HCT116 (cell line): ENCODE measurements at regions not wholly inside any gene's neighbourhood (a gene's known extent, or its start where the extent isn't known, plus 50 kb on each side); places are given as distances from the start of the nearest gene placed in this dataset.

Experiments used
- ATAC-seq: fragments of 200-7000 bp; cut with Tn5 transposase; 2 replicates; pipeline ENCODE4 v1.9.1; 2020; ENCODE audit warnings: mild to moderate bottlenecking, moderate library complexity
- BruUV-seq: library from RNA; stranded (reverse); fragments of 400-500 nt; replicated peaks from 2 replicates; lab custom pipeline; 2021; lab: Mats Ljungman, UMichigan
- CTCF ChIA-PET: fragments of 300-600 bp; sonication (Branson Sonifier 250); formaldehyde crosslinking; loops from one replicate; lab custom pipeline; 2021; ENCODE audit warnings: antibody characterized with exemption; lab: Charles Lee
- POLR2A ChIA-PET: fragments of 300-600, 350-600 bp; sonication (Branson Sonifier 250); formaldehyde crosslinking; loops from one replicate; lab custom pipeline; 2021; ENCODE audit warnings: antibody characterized with exemption; lab: Charles Lee
- RAD21 ChIA-PET, 2 experiments: fragments of 300-600 bp; sonication (Branson Sonifier 250); formaldehyde crosslinking; loops; one replicate each; lab custom pipeline; 2023; ENCODE audit warnings: low total read pairs in 2 of 2; ENCODE audit not compliant: uncharacterized antibody in 2 of 2, unreplicated experiment in 2 of 2, low non-redundant PET in 1 of 2; lab: Charles Lee
- DNase-seq: peaks from one replicate; pipeline ENCODE4 v3.0.0-alpha.2; 2010; ENCODE audit warnings: low read depth, low spot score
- H2AFZ ChIP-seq: fragments of 200-600 bp; shearing (Covaris generic), sonication (generic); 2 replicates; pipeline ENCODE4 v1.6.1; 2017; ENCODE audit warnings: low read depth, mixed run types, mixed read lengths, antibody characterized with exemption, low read length; ENCODE audit not compliant: poor library complexity, severe bottlenecking
- H3K27ac ChIP-seq: 2 replicates; pipeline ENCODE4 v1.5.1; 2012; ENCODE audit warnings: low read depth, low read length
- H3K27me3 ChIP-seq: fragments of 200-600 bp; sonication (generic); 2 replicates; pipeline ENCODE4 v1.6.1; 2016; ENCODE audit warnings: mixed run types, low read length, mixed read lengths; ENCODE audit not compliant: insufficient read depth
- H3K36me3 ChIP-seq, 2 experiments: fragments of 200-500 bp in 1 of 2; fragments of 200-600 bp in 1 of 2; sonication (Bioruptor generic) in 1 of 2; sonication (generic) in 1 of 2; 2 replicates each; pipeline versions ENCODE4 v1.5.1 to v1.6.1; 2014 to 2016; ENCODE audit warnings: low read length in 2 of 2, inconsistent platforms in 1 of 2, mixed read lengths in 1 of 2, mixed run types in 1 of 2; ENCODE audit not compliant: insufficient read depth in 2 of 2, control insufficient read depth in 1 of 2
- H3K4me1 ChIP-seq, 2 experiments: fragments of 200-600 bp in 1 of 2; sonication (generic) in 1 of 2; 2 replicates each; pipeline versions ENCODE4 v1.5.1 to v1.6.1; 2012 to 2017; ENCODE audit warnings: low read length in 2 of 2, inconsistent platforms in 1 of 2, mild to moderate bottlenecking in 1 of 2, mixed read lengths in 1 of 2, mixed run types in 1 of 2, moderate library complexity in 1 of 2; ENCODE audit not compliant: insufficient read depth in 2 of 2, control insufficient read depth in 1 of 2
- H3K4me2 ChIP-seq: fragments of 200-600 bp; sonication (generic); 2 replicates; pipeline ENCODE4 v1.6.1; 2017; ENCODE audit warnings: mixed run types, low read length, mixed read lengths
- H3K4me3 ChIP-seq, 2 experiments: fragments of 200-600 bp in 1 of 2; sonication (generic) in 1 of 2; replicated peaks in 1 of 2; 2 replicates each; pipeline ENCODE4 v1.5.1; 2011 to 2016; ENCODE audit warnings: low read length in 2 of 2, control low read depth in 1 of 2, low read depth in 1 of 2, mild to moderate bottlenecking in 1 of 2, mixed read lengths in 1 of 2, mixed run types in 1 of 2
- H3K79me2 ChIP-seq: fragments of 200-600 bp; sonication (generic); 2 replicates; pipeline ENCODE4 v1.6.1; 2017; ENCODE audit warnings: mild to moderate bottlenecking, mixed run types, low read length, moderate library complexity, mixed read lengths; ENCODE audit not compliant: insufficient read depth
- H3K9ac ChIP-seq: fragments of 200-600 bp; sonication (generic); 2 replicates; pipeline ENCODE4 v1.6.1; 2016; ENCODE audit warnings: low read length, mixed read lengths
- H3K9me2 ChIP-seq: fragments of 200-600 bp; sonication (generic), shearing (Covaris generic); 2 replicates; pipeline ENCODE4 v1.6.1; 2017; ENCODE audit warnings: mixed run types, mild to moderate bottlenecking, moderate library complexity; ENCODE audit not compliant: insufficient read depth
- H3K9me3 ChIP-seq, 2 experiments: fragments of 200-500 bp in 1 of 2; fragments of 200-600 bp in 1 of 2; sonication (Bioruptor generic) in 1 of 2; sonication (generic) in 1 of 2; 2 replicates each; pipeline ENCODE4 v1.6.1; 2014 to 2017; ENCODE audit warnings: low read length in 2 of 2, mixed read lengths in 2 of 2, inconsistent platforms in 1 of 2, low read depth in 1 of 2, mild to moderate bottlenecking in 1 of 2, mixed run types in 1 of 2, moderate library complexity in 1 of 2; ENCODE audit not compliant: control insufficient read depth in 1 of 2, insufficient read depth in 1 of 2
- H4K20me1 ChIP-seq: fragments of 200-600 bp; sonication (generic), shearing (Covaris generic); 2 replicates; pipeline ENCODE4 v1.6.1; 2017; ENCODE audit warnings: mixed run types, mild to moderate bottlenecking, moderate library complexity; ENCODE audit not compliant: insufficient read depth
- ATF3 ChIP-seq: IDR thresholded peaks from 2 replicates; pipeline ENCODE4 v1.6.1; 2012
- EGR1 ChIP-seq: IDR thresholded peaks from 2 replicates; pipeline ENCODE4 v1.6.1; 2012; ENCODE audit warnings: low read depth
- EZH2 ChIP-seq: fragments of 200-600 bp; sonication (generic); IDR thresholded peaks from 2 replicates; pipeline ENCODE4 v1.6.1; 2017; ENCODE audit warnings: antibody characterized with exemption, mixed run types
- SRF ChIP-seq: IDR thresholded peaks from 2 replicates; pipeline ENCODE4 v1.6.1; 2012; ENCODE audit warnings: low read depth
- YY1 ChIP-seq: IDR thresholded peaks from 2 replicates; pipeline ENCODE4 v1.6.1; 2011; ENCODE audit warnings: low read length, low read depth, moderate library complexity, mild to moderate bottlenecking; ENCODE audit not compliant: insufficient replicate concordance; ENCODE audit errors: extremely low read depth
- ZNF274 ChIP-seq: fragments of 200-500 bp; sonication (Bioruptor generic); IDR thresholded peaks from 2 replicates; pipeline ENCODE4 v1.6.1; 2014; ENCODE audit warnings: mild to moderate bottlenecking, low read depth, low read length, inconsistent platforms
- intact Hi-C: fragments of 100-400 bp; cut with micrococcal nuclease; formaldehyde crosslinking; loops from 2 replicates; pipeline ENCODE4 v1.10.0; 2022
- TF ChIP-seq, protein P1 (sequence below): IDR thresholded peaks from 2 replicates; pipeline ENCODE4 v1.6.1; 2012
- TF ChIP-seq, protein P2 (sequence below), 3 experiments: fragments of 200-600 bp in 1 of 3; sonication (generic) in 1 of 3; IDR thresholded peaks in 2 of 3; conservative IDR thresholded peaks in 1 of 3; 2 replicates each; pipeline ENCODE4 v1.5.1; 2012 to 2017; ENCODE audit warnings: low read depth in 2 of 3, low read length in 2 of 3, antibody characterized with exemption in 1 of 3, borderline replicate concordance in 1 of 3, control low read depth in 1 of 3, mild to moderate bottlenecking in 1 of 3, mixed read lengths in 1 of 3, mixed run types in 1 of 3, moderate library complexity in 1 of 3; ENCODE audit not compliant: insufficient read depth in 1 of 3

- ATAC-seq, result no peak
These were observed 65.6 kb upstream of the CFAP161 start for GRCh38 chr15:81068516-81068915.

More at GRCh38 chr15:81068516-81068915, 65.6 kb upstream of the CFAP161 start:
- no peak for TF ChIP-seq YY1
- TF ChIP-seq, protein P1, sequence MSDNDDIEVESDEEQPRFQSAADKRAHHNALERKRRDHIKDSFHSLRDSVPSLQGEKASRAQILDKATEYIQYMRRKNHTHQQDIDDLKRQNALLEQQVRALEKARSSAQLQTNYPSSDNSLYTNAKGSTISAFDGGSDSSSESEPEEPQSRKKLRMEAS, result no peak
- TF ChIP-seq EZH2, result no peak
- no peak for TF ChIP-seq EGR1
- TF ChIP-seq, protein P2, sequence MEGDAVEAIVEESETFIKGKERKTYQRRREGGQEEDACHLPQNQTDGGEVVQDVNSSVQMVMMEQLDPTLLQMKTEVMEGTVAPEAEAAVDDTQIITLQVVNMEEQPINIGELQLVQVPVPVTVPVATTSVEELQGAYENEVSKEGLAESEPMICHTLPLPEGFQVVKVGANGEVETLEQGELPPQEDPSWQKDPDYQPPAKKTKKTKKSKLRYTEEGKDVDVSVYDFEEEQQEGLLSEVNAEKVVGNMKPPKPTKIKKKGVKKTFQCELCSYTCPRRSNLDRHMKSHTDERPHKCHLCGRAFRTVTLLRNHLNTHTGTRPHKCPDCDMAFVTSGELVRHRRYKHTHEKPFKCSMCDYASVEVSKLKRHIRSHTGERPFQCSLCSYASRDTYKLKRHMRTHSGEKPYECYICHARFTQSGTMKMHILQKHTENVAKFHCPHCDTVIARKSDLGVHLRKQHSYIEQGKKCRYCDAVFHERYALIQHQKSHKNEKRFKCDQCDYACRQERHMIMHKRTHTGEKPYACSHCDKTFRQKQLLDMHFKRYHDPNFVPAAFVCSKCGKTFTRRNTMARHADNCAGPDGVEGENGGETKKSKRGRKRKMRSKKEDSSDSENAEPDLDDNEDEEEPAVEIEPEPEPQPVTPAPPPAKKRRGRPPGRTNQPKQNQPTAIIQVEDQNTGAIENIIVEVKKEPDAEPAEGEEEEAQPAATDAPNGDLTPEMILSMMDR (IDR thresholded peaks at IDR 0.05 in 2 of 3, conservative IDR thresholded peaks at IDR 0.05 in 1 of 3; ENCODE audit: borderline replicate concordance in 1 of 3, insufficient read depth in 1 of 3, low read depth in 2 of 3, low read length in 2 of 3), result no peak
- no peak for TF ChIP-seq SRF
- TF ChIP-seq ATF3, result no peak
- TF ChIP-seq ZNF274, result no peak
- no peak overlapping the region for H3K27ac ChIP-seq
- ChIA-PET CTCF (no interaction called here), RAD21 (no interaction called here), POLR2A (no interaction called here)
- no peaks in the 10 kb centered on the region for H3K36me3 ChIP-seq
- H3K9ac ChIP-seq, result no peak overlapping the region
- H4K20me1 ChIP-seq, result no peaks in the 10 kb centered on the region
- intact Hi-C loops, result no loop called here
- H3K79me2 ChIP-seq, result no peaks in the 10 kb centered on the region
- H3K4me3 ChIP-seq, result no peak overlapping the region
- no peaks in the 10 kb centered on the region for H3K4me1 ChIP-seq
- no peak for DNase-seq
- no peaks in the 10 kb centered on the region for H3K9me3 ChIP-seq
- no TSS peak for BruUV-seq
- no peaks in the 10 kb centered on the region for H3K9me2 ChIP-seq
- no peak overlapping the region for H3K4me2 ChIP-seq
- H3K27me3 ChIP-seq, result no peaks in the 10 kb centered on the region
- H2AFZ ChIP-seq, result no peak overlapping the region
